ENCODE measurements at regions not wholly inside any gene's neighbourhood (a gene's known extent, or its start where the extent isn't known, plus 50 kb on each side); places are given as distances from the start of the nearest gene placed in this dataset.
"Not testable (repeated sequence)": the region's sequence is repeated elsewhere in the genome, so short reads cannot be mapped to it uniquely, and the experiment has no call there.

DNA sequence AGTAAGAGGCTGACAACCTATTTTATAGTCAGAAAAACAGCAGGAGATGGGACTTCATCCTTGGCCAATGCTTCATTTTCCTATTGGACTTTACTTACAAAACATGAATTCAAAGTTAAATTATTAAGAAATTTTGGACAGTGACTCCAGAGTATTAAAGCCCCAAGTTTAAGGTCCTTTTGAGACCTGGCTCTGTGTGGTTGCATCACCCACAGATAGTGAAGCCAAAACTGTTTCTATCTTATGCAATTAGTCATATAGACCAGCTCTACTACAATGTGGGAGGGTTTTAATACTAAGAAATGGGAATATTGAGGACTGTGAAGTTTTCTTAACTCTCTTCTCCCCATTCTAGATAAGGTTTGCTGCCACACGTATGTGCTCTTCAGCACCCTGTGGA is 196.7 kb upstream of the AR start:
- H3K27ac ChIP-seq (ENCODE audit: low read depth, low read length) = no peak overlapping the region
- Mint-ChIP-seq H3K4me1 (no peaks in the 10 kb centered on the region), H3K27me3 (ENCODE audit: insufficient read depth) (no peaks in the 10 kb centered on the region), H3K27ac (no peak overlapping the region), H3K9me3 (peaks cover 51% of the 10 kb centered on the region), H3K36me3 (ENCODE audit: low read depth) (no peaks in the 10 kb centered on the region), H3K4me3 (no peak overlapping the region)
- H3K4me1 ChIP-seq (ENCODE audit: control insufficient read depth, insufficient read depth, low read length) = no peaks in the 10 kb centered on the region
- no CpG with 5 or more reads among the region's 1 CpG for WGBS, 2 experiments (ENCODE audit: insufficient coverage in 1 of 2, insufficient read length in 1 of 2)
- no peaks in the 10 kb centered on the region for H3K27me3 ChIP-seq (ENCODE audit: control insufficient read depth, insufficient read depth, low read length, poor library complexity, severe bottlenecking)
- H3K9ac ChIP-seq (ENCODE audit: extremely low read depth, low read length, poor library complexity, severe bottlenecking) = no peak overlapping the region
- no peaks in the 10 kb centered on the region for H3K9me3 ChIP-seq (ENCODE audit: control insufficient read depth, low read length)
- no peak overlapping the region for H3K4me3 ChIP-seq (ENCODE audit: low read length)
- TF ChIP-seq, protein P1, sequence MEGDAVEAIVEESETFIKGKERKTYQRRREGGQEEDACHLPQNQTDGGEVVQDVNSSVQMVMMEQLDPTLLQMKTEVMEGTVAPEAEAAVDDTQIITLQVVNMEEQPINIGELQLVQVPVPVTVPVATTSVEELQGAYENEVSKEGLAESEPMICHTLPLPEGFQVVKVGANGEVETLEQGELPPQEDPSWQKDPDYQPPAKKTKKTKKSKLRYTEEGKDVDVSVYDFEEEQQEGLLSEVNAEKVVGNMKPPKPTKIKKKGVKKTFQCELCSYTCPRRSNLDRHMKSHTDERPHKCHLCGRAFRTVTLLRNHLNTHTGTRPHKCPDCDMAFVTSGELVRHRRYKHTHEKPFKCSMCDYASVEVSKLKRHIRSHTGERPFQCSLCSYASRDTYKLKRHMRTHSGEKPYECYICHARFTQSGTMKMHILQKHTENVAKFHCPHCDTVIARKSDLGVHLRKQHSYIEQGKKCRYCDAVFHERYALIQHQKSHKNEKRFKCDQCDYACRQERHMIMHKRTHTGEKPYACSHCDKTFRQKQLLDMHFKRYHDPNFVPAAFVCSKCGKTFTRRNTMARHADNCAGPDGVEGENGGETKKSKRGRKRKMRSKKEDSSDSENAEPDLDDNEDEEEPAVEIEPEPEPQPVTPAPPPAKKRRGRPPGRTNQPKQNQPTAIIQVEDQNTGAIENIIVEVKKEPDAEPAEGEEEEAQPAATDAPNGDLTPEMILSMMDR (conservative IDR thresholded peaks at IDR 0.05) = no peak
- DNase-seq = no peak
- no peaks in the 10 kb centered on the region for H3K36me3 ChIP-seq (ENCODE audit: control insufficient read depth, insufficient read depth, low read length)

DNA sequence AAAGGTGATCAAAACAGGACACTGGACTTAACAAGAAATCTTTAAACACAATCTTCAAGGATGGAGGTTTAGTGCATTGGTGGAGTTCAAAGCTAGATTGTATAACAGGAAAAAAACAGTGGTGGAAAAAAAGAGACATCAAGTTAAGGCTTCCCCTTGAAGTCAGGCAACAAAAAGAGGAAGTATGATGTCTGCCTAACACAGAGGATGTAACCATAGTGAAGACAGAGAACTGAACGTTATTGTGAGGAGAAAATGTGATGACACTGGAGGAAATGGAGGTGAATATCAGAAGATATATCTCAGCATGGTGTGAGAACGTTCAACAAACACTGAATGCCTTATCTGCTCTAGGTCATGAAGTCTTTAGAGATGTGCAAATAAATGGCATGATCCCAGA is 192.4 kb upstream of the AR start:
- Mint-ChIP-seq H3K27ac (no peak overlapping the region), H3K9me3 (peaks cover 44% of the 10 kb centered on the region), H3K4me1 (no peaks in the 10 kb centered on the region), H3K36me3 (ENCODE audit: low read depth) (no peaks in the 10 kb centered on the region), H3K4me3 (no peak overlapping the region), H3K27me3 (ENCODE audit: insufficient read depth) (no peaks in the 10 kb centered on the region)
- DNase-seq = no peak
- Histone ChIP-seq H3K9me3 (ENCODE audit: control insufficient read depth, low read length) (no peaks in the 10 kb centered on the region), H3K36me3 (ENCODE audit: control insufficient read depth, insufficient read depth, low read length) (no peaks in the 10 kb centered on the region), H3K4me3 (ENCODE audit: low read length) (no peak overlapping the region), H3K4me1 (ENCODE audit: control insufficient read depth, insufficient read depth, low read length) (no peaks in the 10 kb centered on the region), H3K27ac (ENCODE audit: low read depth, low read length) (no peak overlapping the region), H3K27me3 (ENCODE audit: control insufficient read depth, insufficient read depth, low read length, poor library complexity, severe bottlenecking) (no peaks in the 10 kb centered on the region), H3K9ac (ENCODE audit: extremely low read depth, low read length, poor library complexity, severe bottlenecking) (no peak overlapping the region)
- WGBS, 2 experiments (ENCODE audit: insufficient coverage in 1 of 2, insufficient read length in 1 of 2) = 76% methylated on average over 2 of the region's 2 CpGs; no CpG with 5 or more reads in 1 of the 2 experiments
- TF ChIP-seq, protein P1 (conservative IDR thresholded peaks at IDR 0.05) = no peak

DNA sequence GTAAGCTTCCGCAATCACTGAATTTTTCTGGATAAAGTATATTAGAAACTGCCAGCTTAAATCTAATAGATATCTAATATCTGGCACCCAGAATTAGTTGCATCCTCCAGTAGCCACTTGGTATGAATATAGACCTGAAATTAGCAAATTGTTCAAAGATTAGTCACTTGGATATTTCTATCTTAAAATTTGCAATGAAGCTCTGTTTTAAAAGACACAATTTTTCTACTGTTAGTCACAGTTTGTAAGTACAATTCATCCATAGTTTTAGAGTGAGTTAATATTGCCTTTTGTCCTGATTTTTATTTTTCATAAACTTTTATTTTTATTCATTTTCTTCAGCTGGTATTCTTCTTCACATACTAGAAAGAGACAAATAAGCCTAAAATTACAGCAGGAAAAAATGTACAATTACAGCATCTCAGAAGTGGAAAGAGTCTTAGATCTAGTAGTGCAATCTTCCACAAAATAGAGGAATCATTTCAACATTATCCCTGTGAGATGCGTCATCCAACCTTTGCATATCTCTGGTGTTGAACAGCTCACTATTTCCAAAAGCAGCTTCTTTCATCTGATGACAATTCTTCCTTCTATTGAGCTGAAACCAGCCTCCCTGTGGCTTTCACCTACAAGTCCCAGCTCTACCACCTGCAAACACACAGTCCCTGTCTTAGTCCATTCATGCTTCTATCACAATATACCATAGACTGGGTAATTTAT is 190.0 kb upstream of the AR start:
- no peak overlapping the region for H3K27ac Mint-ChIP-seq
- Histone ChIP-seq H3K27me3 (ENCODE audit: control insufficient read depth, insufficient read depth, low read length, poor library complexity, severe bottlenecking) (no peaks in the 10 kb centered on the region), H3K27ac (ENCODE audit: low read depth, low read length) (no peak overlapping the region), H3K36me3 (ENCODE audit: control insufficient read depth, insufficient read depth, low read length) (no peaks in the 10 kb centered on the region), H3K4me1 (ENCODE audit: control insufficient read depth, insufficient read depth, low read length) (no peaks in the 10 kb centered on the region), H3K9me3 (ENCODE audit: control insufficient read depth, low read length) (no peaks in the 10 kb centered on the region), H3K9ac (ENCODE audit: extremely low read depth, low read length, poor library complexity, severe bottlenecking) (no peak overlapping the region), H3K4me3 (ENCODE audit: low read length) (no peak overlapping the region)
- H3K27me3 Mint-ChIP-seq (ENCODE audit: insufficient read depth) = no peaks in the 10 kb centered on the region
- peaks cover 50% of the 10 kb centered on the region for H3K9me3 Mint-ChIP-seq
- H3K4me1 Mint-ChIP-seq = no peaks in the 10 kb centered on the region
- TF ChIP-seq, protein P1 (conservative IDR thresholded peaks at IDR 0.05) = no peak
- no peak overlapping the region for H3K4me3 Mint-ChIP-seq
- WGBS, 2 experiments (ENCODE audit: insufficient coverage in 1 of 2, insufficient read length in 1 of 2) = 83 to 94% methylated on average over 1 of the region's 2 CpGs
- DNase-seq = no peak
- H3K36me3 Mint-ChIP-seq (ENCODE audit: low read depth) = no peaks in the 10 kb centered on the region

DNA sequence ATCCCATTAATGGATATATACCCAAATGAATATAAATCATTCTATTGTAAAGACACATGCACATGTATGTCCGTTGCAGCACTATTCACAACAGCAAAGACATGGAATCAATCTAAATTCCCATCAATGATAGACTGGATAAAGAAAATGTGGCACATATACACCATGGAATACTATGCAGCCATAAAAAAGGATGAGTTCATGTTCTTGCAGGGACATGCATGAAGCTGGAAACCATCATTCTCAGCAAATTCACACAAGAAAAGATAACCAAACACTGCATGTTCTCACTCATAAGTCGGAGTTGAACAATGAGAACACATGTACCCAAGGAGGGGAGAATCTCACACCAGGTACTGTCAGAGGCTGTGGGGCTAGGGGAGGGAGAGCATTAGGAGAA is 182.6 kb upstream of the AR start:
- WGBS, 2 experiments (ENCODE audit: insufficient coverage in 1 of 2, insufficient read length in 1 of 2) = 92% methylated on average over 2 of the region's 2 CpGs; no CpG with 5 or more reads in 1 of the 2 experiments
- not testable (repeated sequence) for H3K27me3 Mint-ChIP-seq (ENCODE audit: insufficient read depth); H3K9me3 ChIP-seq (ENCODE audit: control insufficient read depth, low read length); H3K27me3 ChIP-seq (ENCODE audit: control insufficient read depth, insufficient read depth, low read length, poor library complexity, severe bottlenecking); H3K36me3 Mint-ChIP-seq (ENCODE audit: low read depth); H3K4me1 Mint-ChIP-seq; H3K27ac ChIP-seq (ENCODE audit: low read depth, low read length); H3K4me1 ChIP-seq (ENCODE audit: control insufficient read depth, insufficient read depth, low read length); DNase-seq; H3K9ac ChIP-seq (ENCODE audit: extremely low read depth, low read length, poor library complexity, severe bottlenecking); H3K27ac Mint-ChIP-seq; H3K4me3 Mint-ChIP-seq; H3K36me3 ChIP-seq (ENCODE audit: control insufficient read depth, insufficient read depth, low read length); H3K4me3 ChIP-seq (ENCODE audit: low read length)
- peaks cover 75% of the 10 kb centered on the region for H3K9me3 Mint-ChIP-seq
